ENCODE measurements at regions not wholly inside any gene's neighbourhood (a gene's known extent, or its start where the extent isn't known, plus 50 kb on each side); places are given as distances from the start of the nearest gene placed in this dataset.

GRCh38 chr15:46753946-46754345 is 963.4 kb upstream of the SEMA6D start:
- DNase-seq = no peak

- DNase-seq = no peak
Measured at GRCh38 chr15:46763091-46763490, 954.2 kb upstream of the SEMA6D start.

- DNase-seq = no peak
Measured at GRCh38 chr15:46764851-46765250, 952.5 kb upstream of the SEMA6D start.

GRCh38 chr15:46766021-46766420 is 951.3 kb upstream of the SEMA6D start:
- DNase-seq = no peak

DNA sequence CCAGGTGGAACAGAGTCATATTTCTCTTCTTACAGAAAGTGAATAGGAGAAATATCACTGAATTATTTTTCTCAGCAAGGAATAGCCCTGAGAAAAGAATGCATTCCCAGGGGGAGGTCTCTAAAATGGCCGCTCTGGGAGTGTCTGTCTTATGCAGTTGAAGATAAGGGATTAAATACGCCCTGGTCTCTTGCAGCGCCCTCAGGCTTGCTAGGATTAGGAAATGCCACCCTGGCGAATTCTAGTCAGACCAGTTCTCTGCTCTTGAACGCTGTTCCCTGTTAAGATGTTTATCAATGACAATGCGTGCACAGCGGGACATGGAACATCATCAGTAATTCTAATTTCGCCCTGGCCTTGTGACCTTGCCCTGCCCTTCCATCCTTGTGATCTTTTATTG is 949.0 kb upstream of the SEMA6D start:
- DNase-seq = no peak

DNA sequence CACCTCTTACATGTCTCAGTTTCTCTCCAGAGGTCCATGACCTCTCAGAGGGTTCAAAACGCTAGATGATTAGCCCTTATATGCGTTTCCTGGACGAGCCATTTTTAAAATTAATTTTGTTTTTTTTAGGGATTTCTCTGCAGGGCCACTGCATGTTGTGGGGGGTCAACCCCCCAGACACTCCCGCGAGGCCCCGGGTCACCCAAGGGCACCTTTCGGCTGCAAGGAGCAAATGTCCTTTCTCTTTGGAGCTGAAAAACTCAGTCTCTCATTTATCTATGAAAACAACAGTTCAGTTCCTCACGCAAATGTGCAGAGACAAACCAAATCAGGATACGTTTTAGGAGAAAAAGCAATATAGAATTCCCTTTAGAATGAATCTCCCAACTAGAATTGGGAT is 944.3 kb upstream of the SEMA6D start:
- no peak for DNase-seq

DNA sequence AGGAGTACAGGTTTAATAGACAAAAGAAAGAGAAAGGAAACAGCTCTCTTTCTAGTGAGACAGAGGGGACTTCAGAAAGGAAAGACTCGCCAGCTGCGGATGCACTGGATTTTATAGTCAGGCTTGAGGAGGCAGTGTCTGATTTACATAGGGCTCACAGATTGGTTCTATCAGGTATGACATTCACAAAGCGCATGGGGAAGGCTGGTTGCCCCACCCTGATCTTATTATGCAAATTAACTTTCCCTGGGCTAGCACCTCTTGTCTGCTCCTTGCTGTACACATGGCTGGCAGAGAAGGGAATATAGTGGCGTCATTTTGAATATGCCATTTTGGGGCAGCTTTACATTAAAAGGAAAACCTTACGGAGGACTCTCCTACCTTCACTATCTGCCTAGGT is 938.4 kb upstream of the SEMA6D start:
- no peak for DNase-seq

DNA sequence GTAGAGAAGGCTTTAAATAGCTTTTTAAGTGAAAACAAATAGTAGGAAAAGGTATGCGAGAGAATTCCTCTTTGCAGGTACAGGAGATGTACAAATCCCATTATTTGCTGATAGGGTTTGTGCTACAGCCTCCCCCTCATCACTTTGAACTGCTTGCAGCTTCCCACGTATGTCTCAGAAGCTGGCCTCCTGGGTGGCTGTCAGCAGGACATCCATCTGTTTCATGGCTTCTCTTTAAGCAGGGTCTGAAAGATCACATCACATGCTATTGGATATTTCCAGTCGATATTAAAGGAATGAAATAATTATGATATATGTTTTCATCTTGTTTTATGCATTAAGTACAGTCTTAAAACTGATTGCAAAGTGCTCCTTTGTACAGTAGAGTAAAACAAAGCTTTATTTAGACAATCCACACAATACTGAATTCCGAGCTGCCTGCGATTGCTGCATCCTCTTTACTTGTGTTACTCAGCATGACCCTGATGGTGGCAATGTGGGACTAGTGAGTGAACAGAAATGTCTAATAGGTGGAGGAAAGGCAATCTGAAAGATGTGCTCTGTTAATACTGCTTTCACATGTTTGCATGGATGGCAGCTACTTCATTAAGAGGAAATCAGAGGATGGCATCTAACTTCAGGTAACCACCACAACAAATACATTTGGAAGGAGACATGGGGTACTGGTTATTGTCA is 930.6 kb upstream of the SEMA6D start:
- no peak for DNase-seq

DNA sequence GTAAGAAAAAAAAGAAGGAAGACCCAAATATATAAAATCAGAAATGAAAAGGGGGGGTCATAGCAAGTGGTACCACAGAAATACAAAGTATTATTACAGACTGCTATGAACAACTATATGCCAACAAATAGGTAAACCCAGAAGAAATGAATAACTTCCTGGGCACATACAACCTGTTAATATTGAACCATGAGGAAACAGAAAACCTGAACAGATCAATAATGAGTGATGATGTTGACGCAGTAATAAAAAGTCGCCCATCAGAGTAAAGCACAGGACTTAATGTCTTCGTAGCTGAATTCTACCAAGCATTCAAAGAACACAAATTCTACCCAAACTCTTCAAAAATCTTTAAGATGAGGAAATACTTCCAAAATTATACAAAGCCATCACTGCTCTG is 921.6 kb upstream of the SEMA6D start:
- DNase-seq = no peak

DNA sequence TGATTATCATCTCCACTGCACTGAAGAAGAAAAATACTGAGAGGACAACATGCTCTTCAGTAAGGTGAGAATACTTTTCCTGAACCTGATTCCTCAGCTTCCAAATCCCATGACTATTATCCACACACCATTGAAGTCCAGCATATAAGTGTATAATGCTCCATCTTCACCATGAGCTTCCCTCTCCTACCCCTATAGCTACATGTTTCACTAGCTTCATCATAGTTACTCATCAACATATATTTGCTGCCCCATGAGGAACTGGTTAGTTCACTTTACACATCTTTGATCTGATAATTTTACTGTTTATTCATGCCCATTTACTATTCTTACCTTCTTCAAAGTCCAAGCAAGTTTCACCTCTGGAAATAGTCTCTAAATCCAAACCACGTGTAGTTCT is 908.5 kb upstream of the SEMA6D start:
- no peak for DNase-seq

- DNase-seq = no peak
Measured at GRCh38 chr15:46815240-46815639, 902.1 kb upstream of the SEMA6D start.

GRCh38 chr15:46815765-46816164 is 901.5 kb upstream of the SEMA6D start:
- DNase-seq = no peak

GRCh38 chr15:46848704-46849103 is 868.6 kb upstream of the SEMA6D start:
- DNase-seq = no peak

- DNase-seq = no peak
Measured at GRCh38 chr15:46853600-46853999, 863.7 kb upstream of the SEMA6D start.

DNA sequence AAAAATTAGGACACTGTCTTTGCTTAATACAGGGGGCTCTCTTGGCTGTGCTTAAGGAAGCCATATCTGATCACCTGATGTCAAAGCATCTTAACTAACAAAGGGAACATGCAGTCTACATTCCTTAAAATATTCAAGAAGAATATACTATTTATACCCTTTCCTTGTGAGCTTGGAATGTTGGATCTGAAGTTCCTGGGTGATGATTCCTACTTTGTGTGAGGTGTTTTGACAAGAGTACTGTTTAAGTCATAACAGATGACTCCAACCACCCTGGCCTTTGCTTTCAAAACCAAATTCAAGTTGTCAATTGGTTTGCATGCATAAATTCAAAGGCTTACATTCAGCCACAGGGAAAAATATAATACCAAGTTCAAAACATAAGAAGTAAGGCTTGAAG is 862.7 kb upstream of the SEMA6D start:
- DNase-seq = no peak

GRCh38 chr15:46855388-46855787 is 861.9 kb upstream of the SEMA6D start:
- no peak for DNase-seq

DNA sequence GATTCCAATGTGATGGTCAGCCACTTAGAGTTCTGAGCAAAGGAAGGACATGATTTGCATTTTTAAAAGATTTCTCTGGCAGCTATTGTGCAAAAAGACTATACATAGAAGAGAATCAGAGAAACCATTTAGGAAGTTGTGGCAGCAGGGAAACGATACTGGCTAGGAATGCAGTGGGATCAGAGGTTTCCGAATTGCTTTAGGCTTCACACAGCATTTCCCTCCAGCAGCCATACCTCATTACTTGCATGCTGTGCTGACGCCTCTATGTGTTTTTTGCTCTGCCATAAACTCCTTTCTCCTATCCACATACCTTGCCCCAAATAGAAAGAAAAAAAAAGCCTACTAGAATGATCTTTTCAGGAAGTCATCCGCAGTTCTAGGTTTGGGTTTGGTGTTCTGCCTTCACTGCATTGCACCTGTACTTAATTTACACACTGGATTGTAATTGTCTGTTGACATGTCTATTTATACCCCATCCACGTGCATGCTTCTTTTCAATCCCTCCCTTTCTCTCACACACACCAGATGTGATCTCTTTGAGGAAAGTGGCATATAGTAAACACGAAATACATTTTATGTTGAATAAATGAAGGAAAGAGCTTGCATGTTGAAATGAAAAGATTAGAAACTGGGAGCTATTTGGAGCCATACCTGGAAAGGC is 860.3 kb upstream of the SEMA6D start:
- DNase-seq = peak; percentile 76

DNA sequence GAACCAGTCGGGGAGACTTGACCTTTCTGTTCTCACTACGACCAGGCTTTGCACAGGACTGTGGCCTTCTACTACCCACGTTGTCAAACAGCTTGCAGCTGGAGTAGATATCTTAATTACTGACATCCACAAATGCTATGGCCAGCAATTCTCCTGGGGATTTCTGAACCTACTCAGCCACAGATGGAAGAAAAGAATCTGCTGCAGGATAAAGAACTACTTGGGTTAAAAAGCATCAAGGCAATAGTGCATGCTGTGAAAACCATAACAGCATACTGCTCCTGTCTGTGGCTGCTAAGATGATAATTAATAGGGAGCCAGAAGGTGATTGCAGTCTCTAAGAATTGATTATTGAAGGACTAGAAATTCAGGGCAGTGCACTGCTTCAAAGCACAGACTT is 859.2 kb upstream of the SEMA6D start:
- DNase-seq = no peak

DNA sequence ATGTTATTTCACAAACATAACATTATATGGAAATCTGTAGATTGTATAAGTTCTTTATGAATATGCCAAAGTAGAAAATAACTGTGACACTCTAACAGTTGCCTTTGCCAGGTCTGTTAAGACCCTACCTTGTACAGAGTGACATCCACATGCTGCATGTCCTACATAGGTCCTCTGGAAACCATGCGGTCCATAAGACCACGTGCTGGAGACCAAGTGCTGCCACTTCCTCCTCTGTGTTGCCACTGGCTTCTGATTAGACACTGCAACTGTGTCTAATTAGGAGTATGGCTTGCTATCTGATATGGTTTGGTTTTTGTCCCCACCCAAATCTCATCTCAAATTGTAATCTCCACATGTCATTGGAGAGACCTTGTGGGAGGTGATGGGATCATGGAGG is 855.5 kb upstream of the SEMA6D start:
- DNase-seq = no peak

DNA sequence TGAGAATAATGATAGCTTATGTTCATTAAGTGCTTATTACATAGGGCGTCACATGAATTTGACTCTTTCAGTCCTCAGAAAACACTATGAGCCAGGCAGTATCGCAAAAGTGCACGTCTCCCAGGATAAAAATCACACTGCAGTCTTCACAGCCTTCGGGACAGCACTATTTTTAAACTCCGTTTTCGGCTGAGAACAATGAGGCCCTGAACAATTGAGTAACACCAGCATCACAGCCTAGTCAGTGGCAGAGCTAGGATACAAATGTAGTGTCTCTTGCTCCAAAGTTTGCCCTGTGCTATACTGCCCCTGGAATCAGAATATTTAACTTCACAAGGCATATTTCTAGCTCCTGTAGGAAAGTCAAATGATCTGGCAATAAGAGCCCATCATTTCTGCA is 852.1 kb upstream of the SEMA6D start:
- no peak for DNase-seq

DNA sequence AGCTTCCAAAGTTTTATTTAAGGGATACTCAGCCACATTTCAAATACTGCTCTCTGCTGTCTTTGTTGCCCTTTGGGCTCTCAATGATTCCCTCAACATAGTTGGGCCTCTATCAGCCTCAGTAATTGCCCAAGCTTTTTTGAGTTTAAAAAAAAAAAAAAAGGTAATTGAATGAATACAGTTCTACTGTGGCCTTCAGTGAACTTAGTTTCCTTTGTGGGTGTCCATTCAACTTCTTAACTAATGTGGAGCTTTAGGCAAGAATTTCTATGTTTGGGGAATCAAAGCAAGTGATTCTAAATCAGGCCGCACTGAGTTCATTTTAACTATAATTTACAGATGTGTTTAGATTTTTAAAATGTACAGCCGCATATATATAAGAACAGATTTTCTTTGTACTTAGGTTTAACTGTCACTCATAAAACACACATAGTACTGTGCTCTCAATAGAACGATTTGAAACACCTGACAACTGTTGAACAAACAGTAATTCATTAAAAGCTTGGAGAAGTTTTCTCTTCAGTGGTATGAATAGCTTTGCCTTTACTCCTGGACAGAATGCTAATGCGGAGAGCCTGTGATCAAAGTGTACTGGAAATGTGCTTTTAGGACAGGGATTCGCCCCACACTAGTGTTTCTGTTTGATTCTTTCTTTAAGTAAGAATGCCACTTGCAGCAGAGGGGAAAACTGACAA is 844.9 kb upstream of the SEMA6D start:
- DNase-seq = no peak

DNA sequence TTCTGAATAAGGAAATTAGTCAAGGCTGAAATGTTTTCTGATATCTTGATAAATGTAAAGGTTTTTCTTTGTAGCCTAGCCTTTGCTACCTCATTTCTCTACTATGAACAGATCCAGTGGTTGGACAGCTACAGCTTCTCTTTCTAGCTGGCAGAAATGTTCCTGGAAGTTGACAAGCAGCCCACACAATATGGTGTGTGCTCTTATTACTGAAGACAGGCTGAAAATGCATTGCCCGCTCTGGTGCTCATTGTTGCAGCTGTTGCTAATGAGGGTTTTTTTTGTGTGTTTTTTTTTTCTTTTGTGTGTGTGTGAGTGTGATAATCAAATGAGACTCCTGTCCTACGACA is 844.3 kb upstream of the SEMA6D start:
- DNase-seq = peak; percentile 29

GRCh38 chr15:46879032-46879770 is 838.1 kb upstream of the SEMA6D start:
- no peak for DNase-seq

DNA sequence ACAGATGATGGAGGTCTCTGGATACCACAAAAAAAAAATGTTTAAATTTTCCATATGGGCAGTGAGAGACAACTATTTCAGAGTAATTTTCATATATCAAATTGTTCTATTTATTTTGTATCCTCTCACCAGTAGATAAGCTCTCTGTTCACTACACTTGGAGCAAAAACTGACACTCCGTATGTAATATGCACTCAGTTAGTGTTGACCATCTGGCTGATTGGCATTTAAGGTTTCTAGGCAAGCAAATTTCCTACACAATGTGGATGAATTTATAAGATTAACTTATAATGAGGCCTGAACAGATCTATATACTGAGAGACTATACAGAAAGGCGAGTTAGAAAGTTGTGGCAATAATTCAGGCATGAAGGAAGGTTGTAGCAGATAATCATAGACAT is 836.5 kb upstream of the SEMA6D start:
- no peak for DNase-seq
